Uterus (tissue), 3 donors: ENCODE measurements at regions not wholly inside any gene's neighbourhood (a gene's known extent, or its start where the extent isn't known, plus 50 kb on each side); places are given as distances from the start of the nearest gene placed in this dataset.

ENCODE experiments used
- DNase-seq, 2 donors: peaks; one replicate each; pipeline ENCODE4 v3.0.0-alpha.2; 2019 to 2020
- H3K27ac ChIP-seq, 2 donors: fragments of 200-600 bp; sonication (generic); 1 replicate in 1 of 2; 2 replicates in 1 of 2; pipeline ENCODE4 v1.5.1; 2016 to 2018
- H3K27me3 ChIP-seq, 2 donors: fragments of 200-600 bp; sonication (generic); one replicate each; pipeline ENCODE4 v1.5.1; 2018 to 2019; ENCODE audit warnings: control low read depth in 1 of 2
- H3K36me3 ChIP-seq, 2 donors: fragments of 200-600 bp; sonication (generic); one replicate each; pipeline ENCODE4 v1.5.1; 2019; ENCODE audit warnings: control low read depth in 1 of 2
- H3K4me1 ChIP-seq, 2 donors: fragments of 200-600 bp; sonication (generic); one replicate each; pipeline ENCODE4 v1.5.1; 2018 to 2019; ENCODE audit warnings: control low read depth in 1 of 2
- H3K4me3 ChIP-seq, 2 donors: fragments of 200-600 bp; sonication (generic); 1 replicate in 1 of 2; 2 replicates in 1 of 2; pipeline ENCODE4 v1.5.1; 2018 to 2019; ENCODE audit warnings: mild to moderate bottlenecking in 1 of 2
- H3K9me3 ChIP-seq, 2 donors: fragments of 200-600 bp; sonication (generic); one replicate each; pipeline ENCODE4 v1.5.1; 2019; ENCODE audit warnings: control low read depth in 1 of 2
- POLR2A ChIP-seq, 2 donors: fragments of 450-650 bp; IDR thresholded peaks; one replicate each; pipeline ENCODE4 v1.6.1; 2016; ENCODE audit warnings: antibody characterized with exemption in 2 of 2, mild to moderate bottlenecking in 1 of 2, moderate library complexity in 1 of 2
- intact Hi-C: fragments of 100-400 bp; cut with DNase I; formaldehyde crosslinking; loops from one replicate; pipeline ENCODE4 v1.15.1; 2023; ENCODE audit warnings: low total_unique reads
- TF ChIP-seq, protein P1 (sequence below), 4 experiments: fragments of 200-600 bp in 2 of 4; fragments of 450-650 bp in 2 of 4; sonication (generic) in 2 of 4; IDR thresholded peaks; one replicate each; pipeline ENCODE4 v1.5.1; 2016 to 2019; ENCODE audit warnings: antibody characterized with exemption in 4 of 4, mild to moderate bottlenecking in 2 of 4, moderate library complexity in 1 of 4
- donor health status: DM: yes; HTN: yes; CAD: no.

DNA sequence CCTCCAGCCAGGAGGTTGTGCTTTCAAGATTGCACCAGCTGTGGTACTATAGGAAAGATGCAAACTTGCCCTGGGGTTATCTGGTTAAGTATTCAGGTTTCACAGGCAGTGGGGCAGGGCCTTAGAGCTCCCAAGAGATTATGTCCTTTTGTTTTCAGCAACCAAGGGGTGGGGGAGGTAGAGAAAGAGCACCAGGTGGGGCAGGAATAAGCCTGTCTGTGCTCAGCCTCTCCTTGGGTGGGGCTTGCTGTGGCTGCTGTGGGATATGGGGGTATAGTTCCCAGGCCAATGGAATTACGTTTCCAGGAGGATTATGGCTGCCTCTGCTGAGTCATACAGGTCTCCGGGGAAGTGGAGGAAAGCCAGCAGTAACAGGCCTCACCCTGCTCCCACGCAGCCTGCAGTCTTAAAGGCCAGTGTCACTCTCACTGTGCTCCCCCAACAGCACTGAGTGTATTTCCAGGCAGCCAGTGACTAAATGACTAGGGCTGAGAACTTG lies 508.6 kb downstream of the RWDD3 start:
- Histone ChIP-seq H3K4me1 (no peaks in the 10 kb centered on the region), H3K36me3 (no peaks in the 10 kb centered on the region), H3K9me3 (no peaks in the 10 kb centered on the region), H3K27ac (no peak overlapping the region), H3K27me3 (no peaks in the 10 kb centered on the region), H3K4me3 (no peak overlapping the region)
- no peak for TF ChIP-seq POLR2A (IDR thresholded peaks at IDR 0.05)
- TF ChIP-seq, protein P1, sequence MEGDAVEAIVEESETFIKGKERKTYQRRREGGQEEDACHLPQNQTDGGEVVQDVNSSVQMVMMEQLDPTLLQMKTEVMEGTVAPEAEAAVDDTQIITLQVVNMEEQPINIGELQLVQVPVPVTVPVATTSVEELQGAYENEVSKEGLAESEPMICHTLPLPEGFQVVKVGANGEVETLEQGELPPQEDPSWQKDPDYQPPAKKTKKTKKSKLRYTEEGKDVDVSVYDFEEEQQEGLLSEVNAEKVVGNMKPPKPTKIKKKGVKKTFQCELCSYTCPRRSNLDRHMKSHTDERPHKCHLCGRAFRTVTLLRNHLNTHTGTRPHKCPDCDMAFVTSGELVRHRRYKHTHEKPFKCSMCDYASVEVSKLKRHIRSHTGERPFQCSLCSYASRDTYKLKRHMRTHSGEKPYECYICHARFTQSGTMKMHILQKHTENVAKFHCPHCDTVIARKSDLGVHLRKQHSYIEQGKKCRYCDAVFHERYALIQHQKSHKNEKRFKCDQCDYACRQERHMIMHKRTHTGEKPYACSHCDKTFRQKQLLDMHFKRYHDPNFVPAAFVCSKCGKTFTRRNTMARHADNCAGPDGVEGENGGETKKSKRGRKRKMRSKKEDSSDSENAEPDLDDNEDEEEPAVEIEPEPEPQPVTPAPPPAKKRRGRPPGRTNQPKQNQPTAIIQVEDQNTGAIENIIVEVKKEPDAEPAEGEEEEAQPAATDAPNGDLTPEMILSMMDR (IDR thresholded peaks at IDR 0.05), result no peak
- no peak for DNase-seq
- intact Hi-C loops, result no loop called here

DNA sequence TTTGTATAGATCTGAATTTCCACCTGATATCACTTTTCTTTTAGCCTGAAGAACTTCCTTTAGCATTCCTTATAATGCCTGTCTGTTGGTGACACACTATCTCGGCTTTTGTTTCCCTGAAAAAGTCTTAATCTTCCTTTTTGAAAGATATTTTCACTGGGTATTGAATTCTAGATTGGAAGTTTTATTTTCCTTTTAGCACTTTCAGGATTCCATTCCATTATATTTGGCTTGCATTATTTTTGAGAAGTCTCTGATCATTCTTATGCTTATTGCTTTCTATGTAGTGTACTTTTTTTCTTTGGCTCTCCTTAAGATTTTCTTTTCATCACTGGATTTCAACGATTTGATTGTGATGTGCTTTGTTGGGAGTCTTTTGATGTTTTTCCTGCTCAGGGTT lies 510.7 kb downstream of the RWDD3 start:
- H3K4me3 ChIP-seq, result no peak overlapping the region
- H3K27me3 ChIP-seq, result no peaks in the 10 kb centered on the region
- DNase-seq, result no peak
- no peaks in the 10 kb centered on the region for H3K9me3 ChIP-seq
- H3K36me3 ChIP-seq, result no peaks in the 10 kb centered on the region
- TF ChIP-seq, protein P1 (IDR thresholded peaks at IDR 0.05), result no peak
- no peak for TF ChIP-seq POLR2A (IDR thresholded peaks at IDR 0.05)
- H3K4me1 ChIP-seq, result no peaks in the 10 kb centered on the region
- intact Hi-C loops, result no loop called here
- no peak overlapping the region for H3K27ac ChIP-seq

DNA sequence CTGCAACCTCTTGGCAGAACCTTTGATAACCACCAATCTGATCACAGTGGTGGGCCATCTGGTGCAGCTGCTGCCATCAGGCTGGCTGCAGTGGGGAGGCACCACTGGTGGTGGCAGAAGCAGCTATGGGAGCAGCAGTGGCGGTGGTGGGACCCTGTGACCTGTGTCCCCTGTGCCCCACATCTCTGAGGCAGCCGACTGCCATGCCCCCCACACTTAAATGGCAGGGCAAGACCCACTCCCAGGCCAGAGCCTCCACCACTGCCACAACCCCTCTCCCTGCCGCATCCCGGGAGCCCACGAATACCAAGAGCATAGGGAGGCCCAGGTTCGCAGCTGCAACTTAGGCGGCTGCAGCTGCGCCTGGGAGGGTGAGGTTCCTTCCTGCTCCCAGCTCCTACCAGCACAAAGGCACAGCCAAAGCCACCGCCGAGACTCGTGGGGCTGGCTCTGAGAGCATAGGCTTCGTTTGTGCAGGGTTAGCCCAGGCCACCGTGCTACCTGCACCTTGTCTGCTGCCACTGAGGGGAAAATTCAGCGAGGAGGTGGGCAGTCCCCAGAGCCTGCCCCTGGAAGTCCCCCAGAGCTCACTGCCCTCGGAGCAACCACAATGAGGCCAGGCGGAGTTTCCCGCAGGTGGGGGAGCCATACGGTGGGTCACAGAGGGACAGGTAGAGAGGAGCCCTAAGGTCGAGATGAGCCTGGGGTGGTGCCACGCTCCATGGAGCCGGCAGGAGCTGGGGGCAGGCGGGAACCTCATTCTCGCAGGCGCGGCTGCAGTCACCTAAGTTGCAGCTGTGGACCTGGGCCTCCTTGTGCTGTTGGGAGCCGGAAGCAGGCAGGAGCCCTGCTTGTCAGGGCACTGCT lies 518.7 kb downstream of the RWDD3 start:
- DNase-seq, result no peak
- intact Hi-C loops, result no loop called here
- no peaks in the 10 kb centered on the region for H3K9me3 ChIP-seq
- no peak overlapping the region for H3K27ac ChIP-seq
- no peaks in the 10 kb centered on the region for H3K27me3 ChIP-seq
- H3K4me1 ChIP-seq, result no peaks in the 10 kb centered on the region
- H3K4me3 ChIP-seq, result no peak overlapping the region
- H3K36me3 ChIP-seq, result no peaks in the 10 kb centered on the region
- TF ChIP-seq POLR2A (IDR thresholded peaks at IDR 0.05), result no peak
- TF ChIP-seq, protein P1 (IDR thresholded peaks at IDR 0.05), result no peak

DNA sequence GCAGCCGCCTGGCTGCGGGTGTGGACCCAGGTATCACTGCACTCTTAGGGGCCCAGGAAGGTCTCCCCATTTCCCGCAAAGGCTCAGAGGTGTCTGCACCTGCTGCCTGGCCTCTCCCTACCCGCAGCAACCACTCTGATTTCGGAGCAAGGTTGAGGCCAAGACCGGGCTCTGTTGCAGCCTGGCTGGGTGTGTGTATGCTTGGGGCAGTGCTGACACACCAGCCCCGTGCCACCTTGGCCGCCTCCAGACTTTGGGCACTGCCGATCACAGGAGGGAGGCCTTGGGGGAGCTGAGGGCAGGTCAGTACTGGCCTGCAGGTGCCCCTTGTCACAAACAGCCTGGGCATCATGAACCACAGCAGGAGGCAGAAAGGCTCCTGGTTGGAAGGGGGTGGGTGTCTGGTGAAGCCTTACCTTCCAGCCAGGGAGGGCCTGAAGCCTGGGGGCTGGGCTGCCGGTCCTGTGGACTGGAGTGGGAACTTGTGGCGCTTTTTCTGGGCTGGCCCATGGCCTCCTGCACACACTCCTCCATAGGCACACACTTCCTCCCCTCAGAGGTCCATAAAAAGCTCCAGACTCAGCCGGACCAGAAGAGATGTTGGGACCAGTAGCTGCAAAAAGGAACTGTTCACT lies 519.5 kb downstream of the RWDD3 start:
- H3K9me3 ChIP-seq, result no peaks in the 10 kb centered on the region
- H3K36me3 ChIP-seq, result no peaks in the 10 kb centered on the region
- no peaks in the 10 kb centered on the region for H3K27me3 ChIP-seq
- TF ChIP-seq POLR2A (IDR thresholded peaks at IDR 0.05), result no peak
- TF ChIP-seq, protein P1 (IDR thresholded peaks at IDR 0.05), result no peak
- no peak for DNase-seq
- H3K27ac ChIP-seq, result no peak overlapping the region
- no peaks in the 10 kb centered on the region for H3K4me1 ChIP-seq
- H3K4me3 ChIP-seq, result no peak overlapping the region
- intact Hi-C loops, result no loop called here

DNA sequence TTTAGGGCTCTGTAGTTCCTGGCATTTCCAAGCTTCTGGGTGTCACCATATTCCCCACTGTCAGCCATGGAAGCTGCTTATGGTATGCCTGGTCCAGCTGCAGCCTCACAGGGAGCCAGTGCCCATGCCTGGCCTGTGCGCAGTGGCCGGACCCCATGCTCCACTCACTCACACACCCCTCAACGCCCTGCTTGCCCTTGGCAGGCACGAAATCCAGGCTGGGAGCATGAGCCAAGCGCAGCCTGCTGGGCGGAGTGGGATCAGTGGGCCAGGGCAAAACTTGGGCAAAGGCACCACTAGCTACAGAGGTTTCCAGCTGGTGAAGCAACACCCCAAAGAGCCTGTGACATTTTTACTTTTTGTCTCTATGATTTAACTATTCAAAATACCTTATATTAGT lies 520.4 kb downstream of the RWDD3 start:
- DNase-seq, result no peak
- Histone ChIP-seq H3K9me3 (no peaks in the 10 kb centered on the region), H3K4me3 (no peak overlapping the region), H3K27me3 (no peaks in the 10 kb centered on the region), H3K4me1 (no peaks in the 10 kb centered on the region), H3K36me3 (no peaks in the 10 kb centered on the region), H3K27ac (no peak overlapping the region)
- TF ChIP-seq POLR2A (IDR thresholded peaks at IDR 0.05), result no peak
- TF ChIP-seq, protein P1 (IDR thresholded peaks at IDR 0.05), result no peak
- intact Hi-C loops, result no loop called here
